Epidermal melanocyte (primary cell): ENCODE measurements at regions not wholly inside any gene's neighbourhood (a gene's known extent, or its start where the extent isn't known, plus 50 kb on each side); places are given as distances from the start of the nearest gene placed in this dataset.

ENCODE experiments used
- DNase-seq: peaks from one replicate; pipeline ENCODE4 v3.0.0; 2011; ENCODE audit warnings: low spot score; ENCODE audit not compliant: insufficient read length

DNA sequence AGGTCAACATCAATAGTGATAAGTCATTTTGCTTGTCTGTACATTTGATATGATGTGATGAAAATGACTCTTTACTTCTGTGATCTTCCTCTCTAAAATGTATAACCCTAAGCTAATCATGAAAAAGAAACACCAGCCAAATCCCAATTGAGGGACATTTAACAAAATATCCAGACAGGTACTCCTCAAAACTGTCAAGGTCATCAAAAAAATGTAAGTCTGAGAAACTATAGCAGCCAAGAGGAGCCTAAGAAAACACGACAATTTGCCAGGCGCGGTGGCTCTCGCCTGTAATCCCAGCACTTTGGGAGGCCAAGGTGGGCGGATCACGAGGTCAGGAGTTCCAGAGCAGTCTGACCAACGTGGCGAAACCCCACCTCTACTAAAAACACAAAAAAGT is 708.5 kb upstream of the ID4 start:
- no peak for DNase-seq

- DNase-seq, result no peak
Observed at GRCh38 chr6:19135706-19136105, 701.5 kb upstream of the ID4 start.

DNA sequence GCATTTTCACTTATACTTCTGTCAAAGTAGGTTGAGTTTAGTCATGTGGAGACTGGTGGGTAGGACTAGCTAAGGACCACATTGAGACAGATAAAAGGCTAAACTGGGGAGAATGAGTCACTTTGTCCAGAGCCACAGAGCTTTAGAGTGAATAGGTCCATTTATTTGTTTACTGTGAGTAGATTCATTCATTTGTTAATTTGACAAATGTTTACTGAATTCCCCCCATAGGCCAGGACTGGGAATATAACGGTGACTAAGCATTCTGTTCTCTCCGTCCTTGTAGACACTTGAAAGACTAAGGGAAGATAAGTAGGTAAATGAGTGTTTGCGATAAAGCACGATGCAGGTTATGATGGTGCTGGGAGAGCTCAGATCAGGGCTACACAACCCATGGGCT is 699.7 kb upstream of the ID4 start:
- no peak for DNase-seq

DNA sequence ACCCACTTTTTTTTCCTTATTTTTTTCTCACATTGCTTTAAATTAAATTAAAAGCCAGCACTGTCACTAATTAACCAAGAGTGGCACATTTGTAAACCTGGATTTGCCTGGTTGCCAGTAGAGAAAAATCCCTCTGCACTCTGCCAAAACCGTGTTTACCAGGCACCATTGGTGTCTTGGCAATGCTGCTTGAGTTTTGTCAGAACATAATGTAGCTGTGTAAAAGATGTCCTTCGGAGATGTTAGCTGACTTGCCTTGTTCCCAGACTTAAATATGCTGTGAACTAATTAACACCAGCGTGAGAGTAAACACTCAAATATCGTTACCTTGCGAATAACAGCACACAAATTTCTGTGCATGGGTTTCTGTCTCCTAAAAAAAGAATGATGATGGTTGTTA is 694.9 kb upstream of the ID4 start:
- no peak for DNase-seq

DNA sequence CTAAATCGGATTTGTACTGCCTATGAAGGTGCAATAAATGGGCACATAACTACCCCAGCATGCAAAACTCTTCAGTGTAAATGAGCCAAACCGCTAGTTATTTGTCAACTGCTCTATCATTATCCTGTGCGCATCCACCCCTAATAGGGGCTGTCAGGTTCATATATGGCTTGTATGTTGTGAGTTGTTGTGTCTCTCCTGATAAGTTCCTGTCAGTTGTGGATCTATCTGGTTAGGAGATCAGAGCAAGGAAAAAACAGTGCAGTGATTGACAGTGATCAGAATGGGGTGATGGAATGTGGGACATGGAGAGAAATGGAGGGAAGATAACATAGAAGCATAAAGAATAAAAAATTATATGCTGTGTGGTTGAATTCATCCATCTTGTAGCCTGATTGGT is 686.9 kb upstream of the ID4 start:
- DNase-seq, result no peak

GRCh38 chr6:19153270-19153980 is 683.7 kb upstream of the ID4 start:
- no peak for DNase-seq

GRCh38 chr6:19153981-19154295 is 683.2 kb upstream of the ID4 start:
- DNase-seq, result no peak

GRCh38 chr6:19156443-19156842 is 680.7 kb upstream of the ID4 start:
- no peak for DNase-seq

DNA sequence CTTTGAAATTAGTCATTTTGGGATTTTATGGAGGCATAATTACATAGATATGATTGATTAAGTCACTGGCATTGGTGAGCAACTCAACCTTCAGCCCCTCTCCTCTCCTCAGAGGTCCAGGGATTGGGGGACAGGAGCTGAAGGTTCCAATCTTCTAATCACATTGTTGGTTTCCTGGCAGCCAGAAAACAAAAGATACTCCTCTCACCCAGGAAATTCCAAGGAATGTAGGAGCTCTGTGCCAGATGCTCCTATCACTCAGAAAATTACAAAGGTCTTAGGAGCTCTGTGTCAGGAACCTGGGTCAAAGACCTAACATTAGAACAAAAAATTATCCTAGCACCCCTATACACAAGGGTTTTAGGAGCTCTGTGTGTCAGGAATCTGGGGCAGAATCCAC is 679.7 kb upstream of the ID4 start:
- no peak for DNase-seq

DNA sequence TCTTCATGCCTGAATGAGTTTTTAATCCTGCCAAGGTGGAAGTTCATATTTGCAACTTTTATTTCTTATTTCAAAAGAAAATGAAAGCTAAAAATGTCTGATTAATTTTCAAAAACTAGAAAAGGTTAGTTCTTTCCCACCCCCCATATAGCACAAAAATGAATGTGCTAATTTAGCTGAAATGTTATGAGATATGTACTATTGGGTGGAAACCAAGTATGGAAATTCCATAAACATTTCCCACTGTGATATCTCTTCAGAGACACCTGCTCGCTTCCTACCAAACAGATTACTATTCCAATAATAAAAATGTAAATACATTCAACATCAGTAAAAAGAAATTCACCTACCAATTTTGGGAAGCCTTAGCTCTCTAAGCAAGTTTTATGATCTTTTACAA is 678.6 kb upstream of the ID4 start:
- no peak for DNase-seq

GRCh38 chr6:19159089-19159488 is 678.1 kb upstream of the ID4 start:
- no peak for DNase-seq

- DNase-seq, result no peak
Observed at GRCh38 chr6:19159561-19159960, 677.6 kb upstream of the ID4 start.

GRCh38 chr6:19160081-19160730 is 677.0 kb upstream of the ID4 start:
- DNase-seq, result no peak

GRCh38 chr6:19167251-19167650 is 669.9 kb upstream of the ID4 start:
- no peak for DNase-seq

- DNase-seq, result no peak
Observed at GRCh38 chr6:19169366-19169765, 667.8 kb upstream of the ID4 start.

GRCh38 chr6:19175023-19175422 is 662.1 kb upstream of the ID4 start:
- DNase-seq, result no peak

DNA sequence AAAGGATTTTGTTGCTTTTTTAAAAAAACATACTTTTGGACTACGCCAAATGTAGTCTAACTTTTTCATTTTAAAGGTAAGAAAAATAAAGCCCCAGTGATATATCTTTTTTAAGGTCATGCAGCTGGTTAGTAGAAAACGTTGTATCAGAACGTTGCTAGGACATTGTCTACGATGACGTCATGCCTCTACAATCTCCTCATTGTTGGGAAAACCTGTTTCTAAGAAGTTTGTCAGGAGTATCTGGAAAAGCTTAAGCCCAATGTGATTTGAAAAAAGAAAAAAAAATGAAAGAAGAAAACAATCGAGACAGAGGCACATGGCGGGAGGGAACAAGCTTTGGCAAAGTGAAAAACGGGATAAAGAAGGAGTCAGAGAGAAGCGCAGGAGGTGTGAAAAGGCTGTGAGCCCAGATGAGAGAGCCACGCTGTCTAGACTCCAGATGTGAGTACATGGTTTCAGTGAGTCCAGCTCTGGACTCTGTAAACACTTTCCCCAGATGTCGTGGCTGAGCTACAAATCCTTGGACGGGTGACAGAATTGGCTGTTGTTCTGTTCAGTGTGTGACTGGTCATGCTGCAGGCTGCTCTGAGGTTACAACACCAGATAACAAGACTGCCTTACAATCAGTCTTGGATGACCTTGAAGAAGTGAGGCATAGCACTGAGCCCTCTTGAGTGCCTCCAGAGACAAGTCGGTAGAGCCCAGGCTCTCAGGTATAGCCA is 656.7 kb upstream of the ID4 start:
- no peak for DNase-seq

DNA sequence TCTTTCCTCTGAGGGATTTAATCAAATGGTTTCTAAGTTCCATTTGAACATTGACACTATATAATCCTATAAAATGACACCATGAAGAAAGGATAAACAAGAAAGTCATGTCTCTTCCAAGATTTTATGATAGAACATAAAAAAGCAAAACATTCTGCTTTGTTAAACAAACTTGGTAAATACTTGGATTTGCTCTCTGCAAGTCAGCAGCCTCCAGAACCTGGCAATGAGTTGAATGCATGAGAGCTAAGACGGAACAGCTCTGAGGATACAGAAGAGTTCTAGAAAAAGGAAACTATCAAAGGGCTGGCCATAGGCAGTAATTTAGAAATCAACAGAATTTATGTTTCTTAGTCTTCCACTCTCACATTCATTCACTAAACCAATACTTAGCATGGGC is 656.0 kb upstream of the ID4 start:
- DNase-seq, result no peak

DNA sequence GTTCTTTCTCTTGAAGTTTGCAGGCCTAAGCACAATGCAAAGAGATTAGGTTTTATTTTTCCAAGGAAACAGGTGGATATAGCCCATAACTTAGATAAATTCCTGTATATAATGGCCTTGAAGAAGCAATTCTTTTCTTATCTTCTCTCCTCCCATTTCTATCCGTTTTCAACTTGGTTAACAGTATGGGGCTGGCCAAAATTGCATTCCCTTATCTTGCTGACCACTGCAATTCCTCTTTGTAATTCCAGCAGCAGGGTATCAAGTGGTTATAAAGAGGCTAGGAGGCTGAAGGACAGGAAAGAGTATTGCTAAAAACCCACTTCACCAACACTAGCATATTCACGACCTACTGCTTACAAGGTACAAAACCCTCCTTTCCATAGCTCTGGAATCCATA is 643.5 kb upstream of the ID4 start:
- no peak for DNase-seq

GRCh38 chr6:19204445-19204844 is 632.7 kb upstream of the ID4 start:
- DNase-seq, result no peak

DNA sequence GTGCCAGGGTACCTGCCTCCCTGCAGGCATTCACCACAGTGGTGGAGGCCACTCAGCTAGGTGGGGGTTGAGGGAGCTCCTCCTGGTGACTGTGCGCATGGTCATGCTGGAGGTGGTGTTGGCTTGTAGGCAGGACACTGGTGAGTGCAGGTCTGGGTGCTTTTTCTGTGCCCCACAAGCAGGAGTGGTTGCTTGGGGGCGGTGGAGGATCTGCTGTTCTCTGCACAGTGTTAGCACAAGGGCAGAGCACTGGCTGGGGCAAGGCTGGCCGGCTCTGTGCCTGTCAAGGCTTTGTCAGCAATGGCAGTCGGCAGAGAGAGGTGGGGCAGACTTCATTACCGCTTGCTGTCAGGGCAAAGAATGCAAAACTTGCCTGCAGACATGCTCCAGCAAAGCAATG is 632.1 kb upstream of the ID4 start:
- no peak for DNase-seq

GRCh38 chr6:19209202-19209601 is 628.0 kb upstream of the ID4 start:
- no peak for DNase-seq
